ENCODE measurements at regions not wholly inside any gene's neighbourhood (a gene's known extent, or its start where the extent isn't known, plus 50 kb on each side); places are given as distances from the start of the nearest gene placed in this dataset.

GRCh38 chr7:131097662-131098376 lies 229.9 kb upstream of the MKLN1 start:
- Histone ChIP-seq H3K27ac (ENCODE audit: low read length) (no peak overlapping the region), H3K9ac (ENCODE audit: low read depth, low read length) (no peak overlapping the region), H3K4me2 (ENCODE audit: insufficient read depth, low read length) (no peak overlapping the region), H3K27me3 (ENCODE audit: insufficient read depth, low read length, poor library complexity) (no peaks in the 10 kb centered on the region), H2AFZ (ENCODE audit: low read depth, low read length) (no peak overlapping the region), H3K4me1 (ENCODE audit: insufficient read depth, low read length) (no peaks in the 10 kb centered on the region), H3K9me3 (ENCODE audit: insufficient read depth, low read length, severe bottlenecking) (no peaks in the 10 kb centered on the region), H3K4me3 (ENCODE audit: low read depth in 1 of 2, low read length in 2 of 2) (no peak overlapping the region), H3K79me2 (ENCODE audit: insufficient read depth, low read length) (peaks cover 15% of the 10 kb centered on the region), H3K36me3 (ENCODE audit: insufficient read depth, low read length) (no peaks in the 10 kb centered on the region), H4K20me1 (ENCODE audit: insufficient read depth, low read length) (peaks cover 8% of the 10 kb centered on the region; the same call in 1 of the 2 replicates)
- DNase-seq, result no peak
- ATAC-seq (ENCODE audit: insufficient read depth, low read depth), result no peak
- no peak for TF ChIP-seq CTCF (IDR thresholded peaks at IDR 0.05; ENCODE audit: borderline replicate concordance, extremely low read depth, low read length, poor library complexity, severe bottlenecking)
- TF ChIP-seq EZH2 (IDR thresholded peaks at IDR 0.05; ENCODE audit: borderline replicate concordance, low read depth, low read length, severe bottlenecking), result no peak

DNA sequence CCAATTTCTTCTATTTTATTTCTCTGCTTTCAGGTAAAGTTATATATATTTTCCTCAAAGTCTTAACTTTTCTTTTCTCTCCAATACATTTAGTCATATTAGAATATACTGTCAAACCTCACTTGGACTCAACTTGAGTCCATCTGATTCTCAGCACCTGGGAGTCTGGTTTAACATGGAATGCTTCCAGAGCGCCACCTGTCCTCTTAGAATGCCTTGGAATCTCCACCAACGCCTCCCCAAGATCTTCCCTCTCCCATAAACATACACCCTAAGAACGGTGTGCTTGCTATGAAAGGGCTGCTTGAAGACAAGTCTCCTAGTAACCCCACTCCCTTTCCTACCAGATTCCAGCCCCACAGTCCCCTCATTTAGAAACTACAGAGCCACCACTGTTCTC lies 229.1 kb upstream of the MKLN1 start:
- Histone ChIP-seq H3K27me3 (ENCODE audit: insufficient read depth, low read length, poor library complexity) (no peaks in the 10 kb centered on the region), H3K9ac (ENCODE audit: low read depth, low read length) (no peak overlapping the region), H3K4me2 (ENCODE audit: insufficient read depth, low read length) (no peak overlapping the region), H3K4me3 (ENCODE audit: low read depth in 1 of 2, low read length in 2 of 2) (no peak overlapping the region), H3K36me3 (ENCODE audit: insufficient read depth, low read length) (no peaks in the 10 kb centered on the region), H3K27ac (ENCODE audit: low read length) (no peak overlapping the region), H3K79me2 (ENCODE audit: insufficient read depth, low read length) (peaks cover 20% of the 10 kb centered on the region), H2AFZ (ENCODE audit: low read depth, low read length) (no peak overlapping the region), H3K4me1 (ENCODE audit: insufficient read depth, low read length) (no peaks in the 10 kb centered on the region), H4K20me1 (ENCODE audit: insufficient read depth, low read length) (peaks cover 8% of the 10 kb centered on the region; the same call in 1 of the 2 replicates), H3K9me3 (ENCODE audit: insufficient read depth, low read length, severe bottlenecking) (no peaks in the 10 kb centered on the region)
- TF ChIP-seq EZH2 (IDR thresholded peaks at IDR 0.05; ENCODE audit: borderline replicate concordance, low read depth, low read length, severe bottlenecking) (no peak), CTCF (IDR thresholded peaks at IDR 0.05; ENCODE audit: borderline replicate concordance, extremely low read depth, low read length, poor library complexity, severe bottlenecking) (no peak)
- ATAC-seq (ENCODE audit: insufficient read depth, low read depth) (no peak), DNase-seq (no peak)

DNA sequence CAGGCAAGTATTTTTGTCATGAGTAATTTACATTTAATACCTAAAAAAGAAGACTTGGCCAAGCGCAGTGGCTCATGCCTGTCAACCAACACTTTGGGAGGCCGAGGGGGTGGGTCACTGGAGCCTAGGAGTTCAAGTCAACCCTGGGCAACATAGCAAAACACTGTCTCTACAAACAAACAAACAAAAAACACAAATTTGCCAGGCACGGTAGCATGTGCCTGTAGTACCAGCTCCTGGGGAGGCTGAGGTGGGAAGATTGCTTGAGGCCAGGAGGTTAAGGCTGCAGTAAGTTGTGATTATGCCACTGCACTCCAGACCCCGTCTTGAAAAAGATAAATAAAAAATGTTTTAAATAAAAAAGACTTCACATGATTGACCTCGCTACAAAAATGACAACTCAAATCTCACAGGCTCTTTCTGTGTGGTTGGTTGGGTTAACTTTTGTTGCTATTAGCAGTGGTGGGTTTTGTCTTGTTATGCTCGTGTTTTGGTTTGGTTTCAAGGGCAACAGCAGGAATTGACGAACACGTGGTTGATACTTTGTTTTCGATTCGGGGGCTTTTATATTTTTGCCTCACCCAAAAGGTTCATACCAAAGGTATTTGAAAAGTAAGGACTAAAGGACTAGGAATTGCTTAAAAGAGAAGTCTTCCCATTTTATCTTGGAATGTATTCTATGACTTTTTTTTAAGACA lies 227.2 kb upstream of the MKLN1 start:
- TF ChIP-seq CTCF (IDR thresholded peaks at IDR 0.05; ENCODE audit: borderline replicate concordance, extremely low read depth, low read length, poor library complexity, severe bottlenecking) (no peak), EZH2 (IDR thresholded peaks at IDR 0.05; ENCODE audit: borderline replicate concordance, low read depth, low read length, severe bottlenecking) (no peak)
- H3K79me2 ChIP-seq (ENCODE audit: insufficient read depth, low read length), result peaks cover 29% of the 10 kb centered on the region

More for the DNA sequence above, 227.2 kb upstream of the MKLN1 start:
- Histone ChIP-seq H3K4me1 (ENCODE audit: insufficient read depth, low read length) (peaks cover 13% of the 10 kb centered on the region), H3K4me2 (ENCODE audit: insufficient read depth, low read length) (no peak overlapping the region), H2AFZ (ENCODE audit: low read depth, low read length) (no peak overlapping the region), H3K36me3 (ENCODE audit: insufficient read depth, low read length) (no peaks in the 10 kb centered on the region), H3K27ac (ENCODE audit: low read length) (no peak overlapping the region), H3K9ac (ENCODE audit: low read depth, low read length) (no peak overlapping the region), H4K20me1 (ENCODE audit: insufficient read depth, low read length) (peaks cover 14% of the 10 kb centered on the region; the same call in 1 of the 2 replicates), H3K27me3 (ENCODE audit: insufficient read depth, low read length, poor library complexity) (no peaks in the 10 kb centered on the region), H3K9me3 (ENCODE audit: insufficient read depth, low read length, severe bottlenecking) (no peaks in the 10 kb centered on the region), H3K4me3 (ENCODE audit: low read depth in 1 of 2, low read length in 2 of 2) (no peak overlapping the region)
- DNase-seq (no peak), ATAC-seq (ENCODE audit: insufficient read depth, low read depth) (no peak)
